ENCODE measurements at regions not wholly inside any gene's neighbourhood (a gene's known extent, or its start where the extent isn't known, plus 50 kb on each side); places are given as distances from the start of the nearest gene placed in this dataset.

GRCh38 chr13:74329962-74330361, 195.8 kb upstream of the KLF12 start:
- Histone ChIP-seq H3F3A (ENCODE audit: insufficient read depth, low read length) (no peaks in the 10 kb centered on the region), H4K20me1 (ENCODE audit: insufficient read depth, low read length) (no peaks in the 10 kb centered on the region), H3K9me2 (replicated peaks; ENCODE audit: insufficient read depth, low read length) (no peaks in the 10 kb centered on the region), H2AFZ (ENCODE audit: low read length) (no peak overlapping the region), H3K9ac (ENCODE audit: low read length) (no peak overlapping the region), H3K4me3 (ENCODE audit: low read length) (no peak overlapping the region), H3K9me3 (replicated peaks; ENCODE audit: insufficient read depth, low read length) (no peaks in the 10 kb centered on the region), H3K4me1 (ENCODE audit: low read length) (no peaks in the 10 kb centered on the region), H3K4me2 (ENCODE audit: low read depth, low read length) (no peak overlapping the region), H3K36me3 (replicated peaks; ENCODE audit: insufficient read depth, low read length) (no peaks in the 10 kb centered on the region), H3K79me2 (ENCODE audit: low read length) (no peaks in the 10 kb centered on the region), H3K27me3 (replicated peaks; ENCODE audit: insufficient read depth, low read length) (no peaks in the 10 kb centered on the region), H3K27ac (ENCODE audit: low read length) (no peak overlapping the region)
- DNase-seq = no peak
- TF ChIP-seq CTCF (IDR thresholded peaks at IDR 0.05; ENCODE audit: low read length) (no peak), EZH2phosphoT487 (IDR thresholded peaks at IDR 0.05; ENCODE audit: low read length) (no peak), EZH2 (optimal IDR thresholded peaks at IDR 0.05; ENCODE audit: low read depth, low read length) (no peak)

GRCh38 chr13:74325106-74325505, 190.9 kb upstream of the KLF12 start:
- no peaks in the 10 kb centered on the region for H3K36me3 ChIP-seq (replicated peaks; ENCODE audit: insufficient read depth, low read length)
- no peaks in the 10 kb centered on the region for H3K9me3 ChIP-seq (replicated peaks; ENCODE audit: insufficient read depth, low read length)
- H2AFZ ChIP-seq (ENCODE audit: low read length) = no peak overlapping the region
- no peak overlapping the region for H3K9ac ChIP-seq (ENCODE audit: low read length)
- H3K4me1 ChIP-seq (ENCODE audit: low read length) = no peaks in the 10 kb centered on the region
- H3K4me2 ChIP-seq (ENCODE audit: low read depth, low read length) = no peak overlapping the region
- no peak for DNase-seq
- H3F3A ChIP-seq (ENCODE audit: insufficient read depth, low read length) = no peaks in the 10 kb centered on the region
- H4K20me1 ChIP-seq (ENCODE audit: insufficient read depth, low read length) = no peaks in the 10 kb centered on the region
- H3K9me2 ChIP-seq (replicated peaks; ENCODE audit: insufficient read depth, low read length) = no peaks in the 10 kb centered on the region
- H3K4me3 ChIP-seq (ENCODE audit: low read length) = no peak overlapping the region
- H3K27me3 ChIP-seq (replicated peaks; ENCODE audit: insufficient read depth, low read length) = no peaks in the 10 kb centered on the region
- H3K27ac ChIP-seq (ENCODE audit: low read length) = no peak overlapping the region
- no peaks in the 10 kb centered on the region for H3K79me2 ChIP-seq (ENCODE audit: low read length)
- TF ChIP-seq EZH2phosphoT487 (IDR thresholded peaks at IDR 0.05; ENCODE audit: low read length) (no peak), EZH2 (optimal IDR thresholded peaks at IDR 0.05; ENCODE audit: low read depth, low read length) (no peak), CTCF (IDR thresholded peaks at IDR 0.05; ENCODE audit: low read length) (no peak)

- Histone ChIP-seq H4K20me1 (ENCODE audit: insufficient read depth, low read length) (no peaks in the 10 kb centered on the region), H3K9me2 (replicated peaks; ENCODE audit: insufficient read depth, low read length) (no peaks in the 10 kb centered on the region), H3K4me2 (ENCODE audit: low read depth, low read length) (no peak overlapping the region)
Measured at GRCh38 chr13:74324338-74324737, 190.1 kb upstream of the KLF12 start.

GRCh38 chr13:74322562-74322961, 188.4 kb upstream of the KLF12 start:
- no peak overlapping the region for H3K27ac ChIP-seq (ENCODE audit: low read length)
- no peaks in the 10 kb centered on the region for H3K4me1 ChIP-seq (ENCODE audit: low read length)
- no peak overlapping the region for H2AFZ ChIP-seq (ENCODE audit: low read length)
- H3K27me3 ChIP-seq (replicated peaks; ENCODE audit: insufficient read depth, low read length) = no peaks in the 10 kb centered on the region
- no peak overlapping the region for H3K4me3 ChIP-seq (ENCODE audit: low read length)
- H3K36me3 ChIP-seq (replicated peaks; ENCODE audit: insufficient read depth, low read length) = no peaks in the 10 kb centered on the region
- H3K9ac ChIP-seq (ENCODE audit: low read length) = no peak overlapping the region
- no peak overlapping the region for H3K4me2 ChIP-seq (ENCODE audit: low read depth, low read length)
- no peaks in the 10 kb centered on the region for H3K9me2 ChIP-seq (replicated peaks; ENCODE audit: insufficient read depth, low read length)
- H3K79me2 ChIP-seq (ENCODE audit: low read length) = no peaks in the 10 kb centered on the region
- no peaks in the 10 kb centered on the region for H3F3A ChIP-seq (ENCODE audit: insufficient read depth, low read length)
- no peak for DNase-seq
- H3K9me3 ChIP-seq (replicated peaks; ENCODE audit: insufficient read depth, low read length) = no peaks in the 10 kb centered on the region
- no peaks in the 10 kb centered on the region for H4K20me1 ChIP-seq (ENCODE audit: insufficient read depth, low read length)
- TF ChIP-seq EZH2 (optimal IDR thresholded peaks at IDR 0.05; ENCODE audit: low read depth, low read length) = no peak
- no peak for TF ChIP-seq EZH2phosphoT487 (IDR thresholded peaks at IDR 0.05; ENCODE audit: low read length)
- no peak for TF ChIP-seq CTCF (IDR thresholded peaks at IDR 0.05; ENCODE audit: low read length)

More at GRCh38 chr13:74324338-74324737, 190.1 kb upstream of the KLF12 start:
- no peaks in the 10 kb centered on the region for H3K79me2 ChIP-seq (ENCODE audit: low read length)
- no peak for TF ChIP-seq EZH2phosphoT487 (IDR thresholded peaks at IDR 0.05; ENCODE audit: low read length)
- no peak overlapping the region for H3K27ac ChIP-seq (ENCODE audit: low read length)
- no peak overlapping the region for H3K4me3 ChIP-seq (ENCODE audit: low read length)
- no peaks in the 10 kb centered on the region for H3K27me3 ChIP-seq (replicated peaks; ENCODE audit: insufficient read depth, low read length)
- no peak overlapping the region for H3K9ac ChIP-seq (ENCODE audit: low read length)
- H3K9me3 ChIP-seq (replicated peaks; ENCODE audit: insufficient read depth, low read length) = no peaks in the 10 kb centered on the region
- no peaks in the 10 kb centered on the region for H3K4me1 ChIP-seq (ENCODE audit: low read length)
- no peak for DNase-seq
- H2AFZ ChIP-seq (ENCODE audit: low read length) = no peak overlapping the region
- H3F3A ChIP-seq (ENCODE audit: insufficient read depth, low read length) = no peaks in the 10 kb centered on the region
- H3K36me3 ChIP-seq (replicated peaks; ENCODE audit: insufficient read depth, low read length) = no peaks in the 10 kb centered on the region
